DMS53 treated with DMSO at 0.1 percent for 48 hours (cell line): ENCODE measurements at regions not wholly inside any gene's neighbourhood (a gene's known extent, or its start where the extent isn't known, plus 50 kb on each side); places are given as distances from the start of the nearest gene placed in this dataset.
"Not testable (repeated sequence)": the region's sequence is repeated elsewhere in the genome, so short reads cannot be mapped to it uniquely, and the experiment has no call there.

Experiments used
- DNase-seq: peaks from one replicate; lab custom pipeline; 2025; ENCODE audit not compliant: unreplicated experiment; lab: John Stamatoyannopoulos, UW

DNA sequence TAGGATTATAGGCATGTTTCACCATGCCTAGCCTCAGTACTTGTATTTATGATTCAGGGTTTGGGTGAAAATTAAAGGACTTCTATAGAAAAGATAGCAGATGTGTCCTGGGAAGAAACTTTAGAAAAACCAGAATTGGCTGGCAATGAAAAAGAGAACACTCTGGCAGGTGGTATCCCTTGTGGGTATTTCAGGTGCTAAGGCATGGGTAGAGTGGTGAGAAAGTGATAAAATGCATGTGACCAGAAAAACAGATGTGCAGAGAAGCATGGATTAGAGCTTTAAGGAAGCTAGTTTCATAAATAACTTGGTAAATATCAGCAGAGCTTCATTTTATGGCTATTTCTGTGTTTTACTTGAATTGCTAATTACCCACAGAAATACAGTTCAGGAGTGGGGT, 622.2 kb downstream of the DOK5 start:
- DNase-seq = no peak

DNA sequence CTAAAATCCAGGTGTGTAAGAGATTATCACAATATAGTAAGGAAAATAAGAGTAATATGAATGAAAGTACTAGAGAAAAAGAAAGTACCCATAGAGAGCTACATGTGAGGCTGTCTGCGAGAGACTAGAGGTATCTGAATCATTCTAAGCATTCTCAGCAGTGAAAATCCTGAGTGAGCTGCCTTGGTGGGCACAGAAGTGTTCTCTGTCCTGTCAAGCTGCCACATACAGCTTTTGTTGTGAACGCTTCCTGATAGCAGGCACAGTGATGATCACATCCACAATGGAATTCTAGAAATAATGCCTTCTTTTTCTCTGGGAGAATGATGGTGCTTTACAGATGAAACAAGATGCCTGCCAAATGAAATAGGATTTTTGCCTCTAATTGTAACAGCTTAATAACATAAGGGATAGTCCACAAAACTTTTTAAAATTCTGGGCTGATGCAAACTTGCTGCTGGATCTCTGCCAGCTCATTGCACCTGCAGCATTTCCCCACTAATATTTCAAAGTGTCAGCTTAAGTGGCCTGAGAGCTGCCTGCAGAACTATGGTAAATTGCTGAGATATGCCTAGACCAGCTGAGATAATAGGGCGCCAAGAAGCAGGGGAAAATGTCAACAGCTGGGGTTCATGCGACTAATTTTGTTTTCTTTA, 620.5 kb downstream of the DOK5 start:
- no peak for DNase-seq

DNA sequence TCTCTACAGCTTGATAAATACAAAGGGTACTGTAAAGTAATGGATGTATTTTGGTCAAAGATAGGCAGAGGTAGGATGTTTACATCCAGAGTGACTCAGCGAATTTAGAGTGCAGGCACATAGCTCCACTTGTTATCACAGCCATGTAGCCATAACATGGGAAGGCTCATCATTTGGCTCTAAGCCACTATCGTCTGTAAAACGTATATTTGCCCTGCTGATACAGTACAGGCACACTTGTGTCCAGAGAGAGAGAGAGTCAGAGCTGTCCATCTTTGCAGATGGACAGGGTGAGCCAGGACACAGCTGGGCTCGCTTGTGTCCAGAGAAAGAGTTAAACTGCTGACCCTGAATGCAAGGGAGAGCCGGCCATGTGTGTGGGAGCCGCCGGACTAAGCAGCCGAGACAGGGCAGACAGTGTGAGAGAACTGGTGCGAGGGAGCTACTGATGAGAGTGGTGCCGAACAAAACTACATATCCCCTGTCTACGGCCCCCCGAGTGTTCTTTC, 619.0 kb downstream of the DOK5 start:
- no peak for DNase-seq

DNA sequence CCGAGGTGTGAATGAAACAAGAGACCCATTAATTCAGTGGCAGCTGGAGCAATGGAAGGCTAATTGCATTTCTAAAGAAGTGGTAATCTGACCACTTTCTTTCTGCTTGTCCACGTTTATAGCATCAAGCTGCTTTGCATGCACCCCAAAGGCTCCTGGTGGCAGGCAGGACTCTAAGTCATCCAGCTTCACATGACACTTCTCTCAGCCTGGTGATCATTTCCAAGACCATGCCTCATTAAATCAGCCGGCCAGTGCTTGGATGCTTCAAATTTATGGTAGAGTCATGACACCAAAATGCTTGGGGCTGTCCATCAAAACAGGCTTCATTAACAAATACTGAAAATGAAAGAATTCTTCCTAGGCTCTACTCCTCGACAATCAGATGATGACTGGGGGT, 614.9 kb downstream of the DOK5 start:
- no peak for DNase-seq

DNA sequence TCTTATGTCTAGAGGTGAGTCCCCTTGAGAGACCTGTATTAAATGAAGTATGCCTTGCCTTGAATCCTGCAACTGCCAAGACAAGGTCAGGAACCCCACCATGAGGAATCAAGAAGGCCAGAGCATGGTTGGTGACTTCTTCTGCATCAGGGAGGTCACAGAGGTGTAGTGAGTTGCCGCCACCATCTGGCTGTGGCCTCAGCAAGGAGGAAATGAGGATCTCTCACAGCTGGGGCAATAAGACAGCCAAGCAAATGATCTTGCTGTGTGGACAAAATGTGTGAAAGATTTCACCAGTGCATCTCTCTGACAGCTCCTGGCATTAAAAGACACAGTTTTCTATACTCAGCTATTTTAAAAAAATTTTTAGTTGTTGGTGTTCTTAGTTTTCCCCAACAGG, 611.0 kb downstream of the DOK5 start:
- no peak for DNase-seq

DNA sequence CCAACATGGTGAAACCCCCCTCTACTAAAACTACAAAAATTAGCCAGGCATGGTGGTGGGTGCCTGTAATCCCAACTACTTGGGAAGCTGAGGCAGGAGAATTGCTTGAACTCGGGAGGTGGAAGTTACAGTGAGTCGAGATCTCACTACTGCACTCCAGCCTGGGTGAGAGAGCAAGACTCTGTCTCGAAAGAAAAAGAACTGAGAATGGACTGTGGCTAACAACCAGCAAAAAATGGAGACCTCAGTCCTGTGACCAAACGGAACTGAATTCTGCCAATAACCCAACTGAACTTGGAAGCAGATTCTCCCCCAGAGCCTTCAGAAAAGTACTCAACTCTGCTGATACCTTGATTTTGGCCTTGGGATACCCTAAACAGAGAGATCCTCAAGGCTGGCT, 604.5 kb downstream of the DOK5 start:
- DNase-seq = no peak

DNA sequence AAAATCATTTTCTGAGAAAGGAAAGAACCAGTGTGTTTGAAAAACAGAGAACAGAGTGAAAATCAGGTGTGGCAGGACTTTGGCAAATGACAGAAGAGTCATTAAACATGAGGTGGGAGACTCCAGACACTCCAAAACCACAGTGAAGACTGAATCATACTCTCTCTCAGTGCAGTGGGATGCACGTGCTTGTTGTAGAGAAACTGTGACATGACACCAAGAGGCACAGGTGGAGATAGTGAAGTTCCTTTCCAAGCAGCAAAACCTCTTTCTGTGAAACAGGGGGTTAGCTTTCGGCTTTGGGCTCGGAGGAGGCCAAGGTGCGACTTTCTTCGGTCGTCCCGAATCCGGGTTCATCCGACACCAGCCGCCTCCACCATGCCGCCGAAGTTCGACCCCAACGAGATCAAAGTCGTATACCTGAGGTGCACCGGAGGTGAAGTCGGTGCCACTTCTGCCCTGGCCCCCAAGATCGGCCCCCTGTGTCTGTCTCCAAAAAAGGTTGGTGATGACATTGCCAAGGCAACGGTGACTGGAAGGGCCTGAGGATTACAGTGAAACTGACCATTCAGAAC, 599.0 kb downstream of the DOK5 start:
- not testable (repeated sequence) for DNase-seq

DNA sequence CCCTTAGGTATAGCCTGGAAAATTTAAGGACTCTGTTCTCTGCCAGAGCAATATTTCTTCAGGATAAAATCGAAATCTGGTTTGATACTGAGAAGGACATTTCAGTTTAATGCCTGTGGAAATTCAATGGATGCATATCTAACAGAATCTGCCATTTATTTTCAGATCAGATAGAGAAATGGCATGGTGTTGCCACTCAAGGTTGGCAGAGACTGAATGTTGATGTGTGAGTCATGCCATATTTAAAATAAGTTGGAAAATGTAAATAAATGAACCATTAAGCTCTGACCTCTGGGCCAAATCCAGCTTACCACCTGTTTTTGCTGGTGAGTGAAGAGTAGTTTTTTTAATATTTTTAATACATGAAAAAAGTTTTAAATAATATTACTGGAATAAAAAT, 594.6 kb downstream of the DOK5 start:
- no peak for DNase-seq

DNA sequence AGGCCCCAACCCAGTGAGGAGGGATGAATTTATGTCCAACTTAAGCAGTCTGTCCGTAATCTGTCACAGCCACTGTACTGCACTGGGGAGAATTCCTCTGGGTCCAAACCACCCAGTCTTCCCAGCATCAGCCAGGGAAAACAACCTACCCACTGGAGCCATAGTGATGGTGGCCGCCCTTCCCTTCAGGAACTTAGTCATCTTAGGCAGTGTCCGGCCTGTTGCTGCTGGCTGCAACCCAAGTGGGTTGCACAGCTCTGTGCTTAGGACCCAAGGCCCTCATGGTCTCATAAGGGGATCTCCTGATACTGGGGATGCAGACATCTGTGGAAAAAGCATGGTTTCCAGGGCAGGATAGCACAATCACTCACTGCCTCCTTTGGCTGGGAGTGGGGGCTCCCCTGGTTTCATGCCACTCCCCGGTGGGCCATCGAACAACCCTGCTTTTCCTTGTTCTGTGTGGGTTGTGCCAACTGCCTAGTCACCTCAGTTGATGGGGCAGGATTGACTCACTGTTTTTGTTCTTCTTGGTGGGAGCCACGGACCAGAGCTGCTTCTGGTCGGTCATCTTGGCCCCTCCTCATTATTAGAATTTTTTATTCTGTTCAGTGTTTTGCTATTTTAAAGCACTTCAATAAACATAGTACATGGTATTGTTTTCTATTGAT, 591.9 kb downstream of the DOK5 start:
- DNase-seq = no peak

DNA sequence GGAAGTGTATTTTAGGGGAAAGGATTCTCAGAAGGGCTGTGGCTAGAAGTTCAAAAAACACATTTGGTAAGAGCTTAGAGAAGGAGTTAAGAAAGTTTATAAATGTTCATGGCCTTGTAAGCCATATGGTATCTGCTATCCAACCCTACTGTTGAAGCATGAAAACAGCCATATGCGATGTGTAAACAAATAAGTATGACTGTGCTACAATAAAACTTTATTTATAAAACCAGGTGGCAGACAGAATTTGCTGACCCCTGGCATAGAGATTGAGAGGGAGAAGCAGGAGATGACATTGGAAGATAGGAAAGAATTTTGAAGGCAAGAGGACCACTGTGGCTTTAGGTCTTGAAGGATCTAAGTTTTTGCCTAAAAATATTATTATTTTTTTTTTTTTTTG, 583.5 kb downstream of the DOK5 start:
- no peak for DNase-seq

DNA sequence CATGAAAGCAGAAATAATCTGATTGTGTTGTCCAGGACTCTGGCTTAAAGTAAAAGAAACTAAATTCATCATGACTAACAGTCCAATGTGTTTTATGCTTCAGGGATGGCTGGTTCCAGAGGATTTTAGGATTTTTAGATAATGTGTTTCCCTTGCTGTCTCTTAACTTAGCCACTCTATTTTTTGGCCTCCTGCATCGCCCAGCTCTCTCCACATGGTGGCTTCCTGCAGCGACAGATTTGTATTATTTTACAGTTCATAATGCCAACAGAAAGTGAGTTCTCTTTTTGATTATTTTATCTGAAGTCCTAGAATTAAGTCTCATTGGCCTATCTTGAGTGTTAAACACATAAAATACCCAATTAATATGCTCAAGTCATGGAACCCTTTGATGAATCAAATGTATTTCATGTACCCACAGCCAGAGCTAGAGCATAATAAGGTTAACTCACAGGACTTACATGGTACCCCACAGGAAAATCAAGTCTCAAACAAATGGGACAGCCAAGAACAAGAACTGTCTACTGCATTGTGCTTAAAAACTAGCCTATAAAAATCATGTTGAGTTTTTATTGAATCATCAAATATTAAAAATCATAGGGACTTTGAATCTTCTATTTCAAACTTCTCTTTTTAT, 582.5 kb downstream of the DOK5 start:
- DNase-seq = no peak

DNA sequence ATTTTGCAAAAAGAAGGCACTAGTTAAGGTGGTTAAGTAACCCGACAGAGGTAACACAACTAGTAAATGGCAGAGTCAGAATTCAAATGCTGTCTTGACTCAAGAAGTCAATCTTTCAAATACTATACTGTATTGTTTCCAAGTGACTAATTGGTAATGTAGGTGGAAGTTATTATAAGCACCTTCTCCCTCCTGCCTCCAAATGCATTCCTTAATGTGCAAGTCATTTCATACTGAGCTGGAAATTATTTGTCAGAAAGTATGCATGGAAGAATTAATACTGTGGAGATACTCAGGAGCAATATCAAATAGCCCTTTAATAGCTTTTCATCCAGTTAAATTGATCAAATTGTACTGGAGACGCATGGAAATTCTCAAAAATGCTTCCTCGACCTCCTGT, 579.1 kb downstream of the DOK5 start:
- no peak for DNase-seq

DNA sequence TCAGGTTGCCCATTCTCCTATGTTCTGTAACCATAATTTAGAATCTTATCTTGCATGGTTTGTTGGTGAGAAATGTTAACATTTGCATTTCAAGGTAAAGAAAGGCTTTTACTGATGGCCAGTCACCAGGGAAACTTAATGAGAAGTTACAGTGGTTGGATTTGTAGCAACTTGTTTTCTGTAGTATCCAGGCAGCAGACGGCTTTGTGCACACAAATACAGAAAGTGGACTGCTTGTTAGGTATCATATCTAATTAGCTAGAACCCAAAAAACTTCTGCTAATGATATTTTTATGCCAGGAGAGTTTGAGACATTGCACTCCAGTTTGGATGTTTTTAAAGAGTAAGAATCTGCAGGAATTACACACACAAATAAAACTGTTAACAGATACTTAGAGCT, 578.0 kb downstream of the DOK5 start:
- no peak for DNase-seq

DNA sequence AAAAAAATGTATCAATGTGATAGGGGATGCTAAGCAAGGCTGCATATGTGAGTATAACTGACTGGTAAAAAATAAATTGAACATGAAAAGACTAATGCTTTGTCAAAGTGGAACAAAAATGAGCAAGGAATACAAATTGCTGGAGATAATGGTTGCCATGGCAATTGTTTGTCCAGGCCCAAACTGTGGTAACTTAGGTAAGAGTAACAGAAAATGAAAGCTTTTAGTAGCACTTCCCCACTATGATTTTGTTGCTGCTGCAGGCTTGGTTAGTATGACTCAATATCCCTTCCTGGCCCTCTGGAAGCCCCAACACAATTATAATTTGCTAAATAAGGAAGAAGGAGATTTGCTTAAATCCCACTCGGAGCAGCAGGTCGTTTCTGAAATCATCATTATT, 577.1 kb downstream of the DOK5 start:
- no peak for DNase-seq

DNA sequence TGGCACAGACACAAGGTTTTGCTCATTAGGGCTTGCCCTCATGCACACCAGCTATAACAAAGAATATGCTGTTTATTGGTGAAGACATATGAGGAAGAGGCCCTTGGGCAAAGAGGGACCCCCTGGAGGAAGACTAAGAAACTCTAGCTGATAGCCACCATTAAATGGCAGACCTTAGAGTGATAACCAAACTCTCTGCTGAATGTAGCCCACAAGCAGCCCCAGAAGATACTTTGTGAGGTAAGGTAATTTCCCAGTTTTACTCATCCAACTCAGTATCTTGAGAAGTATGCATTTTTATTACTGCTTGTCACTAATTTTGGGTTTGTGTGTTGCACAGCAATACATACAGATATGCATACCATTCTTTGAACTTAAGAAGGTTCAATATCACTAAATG, 563.3 kb downstream of the DOK5 start:
- no peak for DNase-seq

DNA sequence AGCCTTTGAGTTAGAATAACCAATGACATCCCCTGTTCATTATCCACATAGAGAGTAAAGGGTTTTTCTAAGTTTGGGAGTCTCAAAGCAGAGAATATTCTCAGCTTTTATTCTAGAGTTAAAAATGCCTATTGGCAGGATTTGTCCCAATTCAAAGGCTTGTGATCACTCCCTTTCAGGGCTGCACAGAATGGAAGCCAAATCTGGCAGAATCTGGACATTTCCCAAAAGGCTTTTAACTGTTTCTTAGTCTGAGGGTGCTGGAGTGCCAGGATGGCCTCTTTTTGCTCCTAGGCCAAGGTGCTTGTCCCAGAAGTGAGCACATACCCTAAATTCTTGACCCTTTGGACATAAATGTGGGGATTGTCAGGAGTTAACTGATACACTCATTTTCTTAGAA, 556.6 kb downstream of the DOK5 start:
- DNase-seq = no peak

DNA sequence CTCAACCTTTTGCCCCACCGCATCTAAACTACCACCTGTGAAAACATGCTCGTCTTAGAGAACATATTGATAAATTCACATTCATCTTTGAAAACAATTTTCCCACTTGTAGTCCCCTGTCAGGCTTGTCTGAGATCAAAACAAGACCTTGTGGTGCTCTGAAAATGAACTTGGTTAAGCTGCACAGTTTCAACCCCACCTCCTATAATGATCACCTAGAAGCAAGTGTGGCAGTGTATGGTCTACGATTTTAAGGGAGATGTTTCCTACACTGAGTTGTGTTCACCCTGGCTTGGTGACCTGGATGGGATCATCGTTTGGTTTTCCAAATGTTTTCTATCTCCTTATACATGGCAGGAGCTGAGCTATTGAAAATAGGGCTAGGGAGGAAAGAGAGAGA, 539.4 kb downstream of the DOK5 start:
- no peak for DNase-seq

DNA sequence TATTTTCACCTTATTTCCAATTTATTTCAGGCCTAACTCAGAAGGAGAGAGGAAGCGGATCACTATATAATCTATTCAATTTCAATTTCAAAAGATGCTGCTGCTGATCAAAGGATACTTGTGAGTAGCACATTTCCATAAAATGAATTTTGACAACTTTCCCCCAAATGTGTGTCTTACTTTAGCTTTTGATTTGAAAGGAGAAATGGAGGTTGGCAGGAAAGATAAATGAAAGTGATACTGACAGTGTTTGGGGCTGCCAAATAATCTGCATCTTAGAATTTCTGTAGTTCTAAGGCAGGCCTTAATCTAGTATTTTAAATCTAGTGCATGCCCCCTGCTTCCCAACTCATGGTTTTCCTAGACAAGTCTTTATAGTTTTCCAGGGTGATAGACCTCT, 535.4 kb downstream of the DOK5 start:
- DNase-seq = no peak

DNA sequence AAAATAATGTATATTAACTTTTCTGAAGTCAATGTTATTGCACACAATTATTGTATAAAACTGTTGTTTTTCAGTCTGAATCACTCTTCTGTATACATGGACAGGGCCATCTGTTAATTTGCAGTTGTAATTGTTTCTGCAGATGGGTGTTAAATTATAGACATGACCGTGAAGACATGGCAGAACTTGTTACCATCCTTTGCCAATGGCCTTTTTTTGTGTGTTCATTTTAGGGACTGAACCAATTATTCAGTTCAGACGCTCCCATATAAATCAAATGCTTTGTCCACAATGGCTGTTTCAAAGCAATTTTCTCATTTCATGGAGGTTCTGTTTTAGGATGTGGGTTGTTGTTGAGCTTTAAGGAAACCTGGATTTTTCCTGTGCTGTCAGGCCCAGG, 533.7 kb downstream of the DOK5 start:
- DNase-seq = no peak

DNA sequence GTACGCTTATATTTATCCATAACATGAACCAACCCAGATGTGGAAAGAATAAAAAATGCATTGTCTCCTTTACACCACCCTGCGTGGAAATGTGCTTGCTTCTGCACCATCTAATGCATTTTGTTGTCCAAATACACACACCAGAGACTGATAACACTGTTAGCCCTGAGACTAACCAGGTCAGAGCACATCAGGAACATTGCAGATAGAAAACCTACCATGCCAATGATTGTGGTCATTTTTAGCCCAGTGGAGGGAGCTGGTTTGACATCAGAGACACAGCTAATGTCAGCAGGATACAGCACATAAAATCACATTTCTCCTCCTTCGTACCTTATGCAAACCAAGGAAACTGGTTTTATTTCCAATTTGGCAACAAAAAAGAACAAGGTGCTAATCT, 528.7 kb downstream of the DOK5 start:
- no peak for DNase-seq

DNA sequence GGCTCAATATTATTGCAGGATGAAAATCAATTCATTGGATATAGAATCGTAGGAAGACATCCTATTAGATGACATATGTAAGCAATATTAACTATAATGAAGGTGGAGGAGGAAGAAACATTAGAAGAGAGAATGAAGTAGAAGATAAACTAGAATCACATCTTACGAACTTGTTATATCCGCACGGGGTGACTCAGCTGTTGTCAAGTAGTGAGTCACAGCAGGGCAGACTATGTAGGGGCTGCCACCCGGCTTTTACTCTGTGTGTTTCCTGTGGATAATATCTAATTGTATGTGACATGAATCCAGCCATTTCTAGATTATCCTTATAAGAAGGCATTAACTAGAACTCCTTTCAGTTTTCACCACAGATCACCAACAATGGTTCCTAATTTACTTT, 520.2 kb downstream of the DOK5 start:
- DNase-seq = no peak

DNA sequence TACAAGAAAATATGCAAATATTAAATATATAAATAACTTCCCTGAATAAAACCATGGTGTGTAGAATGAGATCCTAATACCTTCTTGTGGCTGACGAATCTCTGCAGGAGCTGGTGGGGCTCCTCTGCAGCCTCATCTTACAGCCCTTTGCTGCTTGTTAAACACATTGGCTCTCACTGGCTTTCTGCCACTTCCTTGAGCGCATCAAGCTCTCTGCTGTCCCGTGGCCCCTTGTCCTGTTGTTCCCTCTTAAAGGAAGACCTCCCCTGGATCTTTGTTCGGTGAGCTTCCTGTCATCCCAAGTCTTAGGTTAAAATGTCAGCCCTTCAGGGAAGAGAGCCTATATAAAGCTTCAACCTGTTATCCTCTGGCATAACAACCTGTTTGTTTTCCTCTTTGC, 519.6 kb downstream of the DOK5 start:
- DNase-seq = no peak
